ENCODE measurements at regions not wholly inside any gene's neighbourhood (a gene's known extent, or its start where the extent isn't known, plus 50 kb on each side); places are given as distances from the start of the nearest gene placed in this dataset.

GRCh38 chr15:62611002-62611401 lies 431.5 kb upstream of the TPM1 start:
- no peak for DNase-seq (ENCODE audit: low read depth)

- DNase-seq (ENCODE audit: low read depth): no peak
Measured at GRCh38 chr15:62612183-62612733, 430.3 kb upstream of the TPM1 start.

- DNase-seq (ENCODE audit: low read depth): no peak
Measured at GRCh38 chr15:62612771-62613170, 429.8 kb upstream of the TPM1 start.

- DNase-seq (ENCODE audit: low read depth): no peak
Measured at GRCh38 chr15:62616746-62617145, 425.8 kb upstream of the TPM1 start.

GRCh38 chr15:62617741-62618140 lies 424.8 kb upstream of the TPM1 start:
- no peak for DNase-seq (ENCODE audit: low read depth)

GRCh38 chr15:62618432-62618831 lies 424.1 kb upstream of the TPM1 start:
- no peak for DNase-seq (ENCODE audit: low read depth)

- no peak for DNase-seq (ENCODE audit: low read depth)
Measured at GRCh38 chr15:62618846-62619504, 423.6 kb upstream of the TPM1 start.

- DNase-seq (ENCODE audit: low read depth): no peak
Measured at GRCh38 chr15:62619526-62619925, 423.0 kb upstream of the TPM1 start.

- DNase-seq (ENCODE audit: low read depth): no peak
Measured at GRCh38 chr15:62622775-62623174, 419.8 kb upstream of the TPM1 start.

- no peak for DNase-seq (ENCODE audit: low read depth)
Measured at GRCh38 chr15:62624547-62625378, 417.8 kb upstream of the TPM1 start.

GRCh38 chr15:62625429-62626033 lies 417.0 kb upstream of the TPM1 start:
- DNase-seq (ENCODE audit: low read depth): no peak

- DNase-seq (ENCODE audit: low read depth): no peak
Measured at GRCh38 chr15:62626903-62627302, 415.6 kb upstream of the TPM1 start.

GRCh38 chr15:62631076-62631724 lies 411.3 kb upstream of the TPM1 start:
- no peak for DNase-seq (ENCODE audit: low read depth)

- no peak for DNase-seq (ENCODE audit: low read depth)
Measured at GRCh38 chr15:62636823-62637573, 405.5 kb upstream of the TPM1 start.

GRCh38 chr15:62637574-62637897 lies 405.0 kb upstream of the TPM1 start:
- no peak for DNase-seq (ENCODE audit: low read depth)

GRCh38 chr15:62637950-62638619 lies 404.5 kb upstream of the TPM1 start:
- no peak for DNase-seq (ENCODE audit: low read depth)

GRCh38 chr15:62639432-62639831 lies 403.1 kb upstream of the TPM1 start:
- DNase-seq (ENCODE audit: low read depth): no peak

- DNase-seq (ENCODE audit: low read depth): no peak
Measured at GRCh38 chr15:62639906-62640605, 402.5 kb upstream of the TPM1 start.

GRCh38 chr15:62641825-62642224 lies 400.7 kb upstream of the TPM1 start:
- DNase-seq (ENCODE audit: low read depth): no peak

- no peak for DNase-seq (ENCODE audit: low read depth)
Measured at GRCh38 chr15:62643572-62643971, 399.0 kb upstream of the TPM1 start.
